Mammary epithelial cell (primary cell): ENCODE measurements at regions not wholly inside any gene's neighbourhood (a gene's known extent, or its start where the extent isn't known, plus 50 kb on each side); places are given as distances from the start of the nearest gene placed in this dataset.

Experiments
- EZH2 ChIP-seq: IDR thresholded peaks from 2 replicates; pipeline ENCODE4 v1.6.1; 2012; ENCODE audit warnings: low read length, inconsistent platforms, borderline replicate concordance
- TF ChIP-seq, protein P1 (sequence below), 2 donors: IDR thresholded peaks in 1 of 2; conservative IDR thresholded peaks in 1 of 2; 2 replicates each; pipeline ENCODE4 v1.5.1; 2011 to 2012; ENCODE audit warnings: inconsistent platforms in 2 of 2, low read length in 2 of 2, mild to moderate bottlenecking in 2 of 2, control low read depth in 1 of 2, low read depth in 1 of 2; ENCODE audit not compliant: insufficient read depth in 1 of 2; ENCODE audit errors: extremely low read depth in 1 of 2

DNA sequence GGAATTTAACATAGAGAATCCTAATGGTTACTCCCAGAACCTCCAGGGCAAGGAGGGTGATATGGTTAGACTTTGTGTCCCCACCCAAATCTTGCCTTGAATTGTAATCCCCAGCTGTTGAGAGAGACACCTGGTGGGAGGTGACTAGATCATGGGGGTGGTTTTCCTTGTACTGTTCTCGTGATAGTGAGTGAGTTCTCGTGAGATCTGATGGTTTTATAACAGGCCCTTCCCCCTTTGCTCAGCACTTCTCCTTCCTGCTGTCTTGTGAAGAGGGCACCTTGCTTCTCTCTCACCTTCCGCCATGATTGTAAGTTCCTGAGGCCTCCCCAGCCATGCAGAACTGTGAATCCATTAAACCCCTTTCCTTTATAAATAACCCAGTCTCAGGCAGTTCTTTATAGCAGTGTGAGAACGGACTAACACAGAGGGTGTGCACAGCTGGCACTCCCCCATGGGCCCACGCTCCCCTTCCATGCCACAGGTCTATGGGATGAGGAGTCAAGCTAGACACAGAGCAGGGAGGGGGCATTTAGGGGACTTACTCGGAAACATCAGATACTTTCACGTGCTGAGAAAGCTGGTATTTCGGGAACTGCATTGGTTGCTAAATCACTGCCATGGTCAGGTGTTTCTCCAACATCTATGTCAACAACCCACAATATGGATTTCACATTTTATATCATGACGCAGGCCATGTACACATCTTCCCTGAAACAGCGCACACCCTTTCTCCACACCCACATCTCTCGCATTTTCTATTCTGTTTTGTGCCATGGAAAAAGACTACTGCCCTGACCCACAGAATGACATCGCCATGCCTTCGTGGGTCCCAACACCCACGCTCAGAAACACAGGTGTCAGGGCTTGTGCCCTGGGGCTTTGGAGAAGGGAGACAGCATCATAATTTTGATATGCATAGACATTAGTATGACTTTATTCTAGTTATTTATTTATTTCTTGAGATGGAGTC lies 199.1 kb upstream of the GSE1 start:
- no peak for TF ChIP-seq EZH2
- TF ChIP-seq, protein P1, sequence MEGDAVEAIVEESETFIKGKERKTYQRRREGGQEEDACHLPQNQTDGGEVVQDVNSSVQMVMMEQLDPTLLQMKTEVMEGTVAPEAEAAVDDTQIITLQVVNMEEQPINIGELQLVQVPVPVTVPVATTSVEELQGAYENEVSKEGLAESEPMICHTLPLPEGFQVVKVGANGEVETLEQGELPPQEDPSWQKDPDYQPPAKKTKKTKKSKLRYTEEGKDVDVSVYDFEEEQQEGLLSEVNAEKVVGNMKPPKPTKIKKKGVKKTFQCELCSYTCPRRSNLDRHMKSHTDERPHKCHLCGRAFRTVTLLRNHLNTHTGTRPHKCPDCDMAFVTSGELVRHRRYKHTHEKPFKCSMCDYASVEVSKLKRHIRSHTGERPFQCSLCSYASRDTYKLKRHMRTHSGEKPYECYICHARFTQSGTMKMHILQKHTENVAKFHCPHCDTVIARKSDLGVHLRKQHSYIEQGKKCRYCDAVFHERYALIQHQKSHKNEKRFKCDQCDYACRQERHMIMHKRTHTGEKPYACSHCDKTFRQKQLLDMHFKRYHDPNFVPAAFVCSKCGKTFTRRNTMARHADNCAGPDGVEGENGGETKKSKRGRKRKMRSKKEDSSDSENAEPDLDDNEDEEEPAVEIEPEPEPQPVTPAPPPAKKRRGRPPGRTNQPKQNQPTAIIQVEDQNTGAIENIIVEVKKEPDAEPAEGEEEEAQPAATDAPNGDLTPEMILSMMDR (conservative IDR thresholded peaks at IDR 0.05 in 1 of 2, IDR thresholded peaks at IDR 0.05 in 1 of 2; ENCODE audit: extremely low read depth in 1 of 2, insufficient read depth in 1 of 2, low read depth in 1 of 2, low read length in 2 of 2): no peak
